Neural cell (in vitro differentiated cells): ENCODE measurements at regions not wholly inside any gene's neighbourhood (a gene's known extent, or its start where the extent isn't known, plus 50 kb on each side); places are given as distances from the start of the nearest gene placed in this dataset.

Source experiments
- H2AFZ ChIP-seq: fragments of 200-600, 300-800 bp; sonication (generic), shearing (Covaris generic); 2 replicates; pipeline ENCODE4 v1.6.0; 2014; ENCODE audit warnings: low read depth, mild to moderate bottlenecking, antibody characterized with exemption, low read length, moderate library complexity
- H3F3A ChIP-seq: fragments of 200-600 bp; shearing (Covaris generic); 2 replicates; pipeline ENCODE4 v1.6.1; 2016; ENCODE audit warnings: mild to moderate bottlenecking, moderate library complexity, mixed read lengths, antibody characterized with exemption, low read length; ENCODE audit not compliant: insufficient read depth, poor library complexity, severe bottlenecking
- H3K27ac ChIP-seq: fragments of 200-600, 300-800 bp; sonication (generic), shearing (Covaris generic); 2 replicates; pipeline ENCODE4 v1.5.1; 2014; ENCODE audit warnings: mild to moderate bottlenecking, low read length, moderate library complexity
- H3K27me3 ChIP-seq: fragments of 300-800, 200-600 bp; sonication (generic), shearing (Covaris generic); 2 replicates; pipeline ENCODE4 v1.6.0; 2014; ENCODE audit warnings: mild to moderate bottlenecking, low read depth, low read length, moderate library complexity; ENCODE audit not compliant: insufficient read depth
- H3K36me3 ChIP-seq: fragments of 300-800, 200-600 bp; sonication (generic), shearing (Covaris generic); 2 replicates; pipeline ENCODE4 v1.5.1; 2014; ENCODE audit warnings: mild to moderate bottlenecking, antibody characterized with exemption, low read length, moderate library complexity; ENCODE audit not compliant: insufficient read depth
- H3K4me2 ChIP-seq: fragments of 300-800, 200-600 bp; sonication (generic), shearing (Covaris generic); 2 replicates; pipeline ENCODE4 v1.6.0; 2014; ENCODE audit warnings: mild to moderate bottlenecking, low read length
- H3K4me3 ChIP-seq: fragments of 300-800, 200-600 bp; sonication (generic), shearing (Covaris generic); 2 replicates; pipeline ENCODE4 v1.5.1; 2014; ENCODE audit warnings: mild to moderate bottlenecking, low read length, moderate library complexity
- H3K79me2 ChIP-seq: fragments of 200-600 bp; shearing (Covaris generic); replicated peaks from 2 replicates; pipeline ENCODE4 v1.6.0; 2014; ENCODE audit warnings: mild to moderate bottlenecking, low read length, moderate library complexity; ENCODE audit not compliant: insufficient read depth
- H3K9ac ChIP-seq: fragments of 300-800, 200-600 bp; sonication (generic), shearing (Covaris generic); 2 replicates; pipeline ENCODE4 v1.6.1; 2016; ENCODE audit warnings: mild to moderate bottlenecking, low read length, mixed read lengths
- H3K9me2 ChIP-seq: fragments of 200-600 bp; shearing (Covaris generic); 2 replicates; pipeline ENCODE4 v1.6.1; 2016; ENCODE audit warnings: mild to moderate bottlenecking, low read length, mixed read lengths; ENCODE audit not compliant: insufficient read depth
- H3K9me3 ChIP-seq: fragments of 200-600, 300-800 bp; sonication (generic), shearing (Covaris generic); 2 replicates; pipeline ENCODE4 v1.6.1; 2016; ENCODE audit warnings: mild to moderate bottlenecking, mixed run types, low read length, moderate library complexity, mixed read lengths
- H4K20me1 ChIP-seq: fragments of 200-600 bp; shearing (Covaris generic); 2 replicates; pipeline ENCODE4 v1.6.1; 2016; ENCODE audit warnings: mild to moderate bottlenecking, mixed run types; ENCODE audit not compliant: insufficient read depth
- EP300 ChIP-seq: fragments of 450-650 bp; conservative IDR thresholded peaks from 2 replicates; pipeline ENCODE4 v1.6.1; 2014; ENCODE audit warnings: antibody characterized with exemption, mild to moderate bottlenecking, moderate library complexity; ENCODE audit not compliant: poor library complexity, severe bottlenecking
- EZH2 ChIP-seq: fragments of 200-600, 300-800 bp; shearing (Covaris generic), sonication (generic); IDR thresholded peaks from 2 replicates; pipeline ENCODE4 v1.6.1; 2014; ENCODE audit warnings: antibody characterized with exemption, low read length, borderline replicate concordance, mild to moderate bottlenecking; ENCODE audit not compliant: insufficient read depth, poor library complexity, severe bottlenecking
- POLR2AphosphoS5 ChIP-seq: IDR thresholded peaks from 2 replicates; pipeline ENCODE4 v1.6.1; 2012
- RAD21 ChIP-seq: fragments of 450-650 bp; conservative IDR thresholded peaks from 2 replicates; pipeline ENCODE4 v1.6.1; 2014; ENCODE audit warnings: antibody characterized with exemption, mild to moderate bottlenecking, moderate library complexity
- SMC3 ChIP-seq: fragments of 450-650 bp; conservative IDR thresholded peaks from 2 replicates; pipeline ENCODE4 v1.6.1; 2014; ENCODE audit warnings: antibody characterized with exemption, mild to moderate bottlenecking, moderate library complexity; ENCODE audit not compliant: poor library complexity
- TAF1 ChIP-seq: IDR thresholded peaks from 2 replicates; pipeline ENCODE4 v1.6.1; 2012; ENCODE audit warnings: low read depth
- TF ChIP-seq, protein P1 (sequence below): fragments of 450-650 bp; IDR thresholded peaks from 2 replicates; pipeline ENCODE4 v1.5.1; 2014; ENCODE audit warnings: antibody characterized with exemption, mild to moderate bottlenecking, moderate library complexity; ENCODE audit not compliant: poor library complexity, severe bottlenecking
- TF ChIP-seq, protein P2 (sequence below): IDR thresholded peaks from 2 replicates; pipeline ENCODE4 v1.6.1; 2012; ENCODE audit warnings: borderline replicate concordance

DNA sequence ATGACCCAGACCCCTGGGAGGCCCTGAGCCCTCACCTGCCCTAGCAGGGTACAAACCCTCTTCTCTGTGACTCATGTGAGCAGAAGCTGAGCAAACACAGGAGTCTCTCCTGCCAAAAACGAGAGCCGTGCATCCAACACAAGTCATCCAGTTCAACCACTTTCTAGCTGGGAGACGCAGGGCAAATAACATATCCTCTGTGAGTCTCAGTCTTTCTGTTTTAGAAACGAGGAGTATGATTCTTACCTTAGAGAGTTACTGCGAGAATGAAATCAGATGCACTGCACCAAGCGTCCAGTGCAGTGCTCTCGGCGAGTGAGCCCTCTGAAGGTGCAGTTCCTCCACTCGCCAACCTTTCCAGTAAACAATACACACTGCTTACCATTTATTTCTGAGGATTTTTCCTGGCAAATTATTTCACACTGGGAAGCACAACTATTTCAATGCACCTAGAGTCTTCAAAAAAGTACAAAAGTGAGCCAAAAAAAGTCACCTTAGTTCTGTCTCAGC is 331.8 kb upstream of the MYT1L start:
- no peak overlapping the region for H3K4me2 ChIP-seq
- no peaks in the 10 kb centered on the region for H3K9me3 ChIP-seq
- no peaks in the 10 kb centered on the region for H3K9me2 ChIP-seq
- TF ChIP-seq SMC3 (no peak), TAF1 (no peak)
- TF ChIP-seq, protein P1, sequence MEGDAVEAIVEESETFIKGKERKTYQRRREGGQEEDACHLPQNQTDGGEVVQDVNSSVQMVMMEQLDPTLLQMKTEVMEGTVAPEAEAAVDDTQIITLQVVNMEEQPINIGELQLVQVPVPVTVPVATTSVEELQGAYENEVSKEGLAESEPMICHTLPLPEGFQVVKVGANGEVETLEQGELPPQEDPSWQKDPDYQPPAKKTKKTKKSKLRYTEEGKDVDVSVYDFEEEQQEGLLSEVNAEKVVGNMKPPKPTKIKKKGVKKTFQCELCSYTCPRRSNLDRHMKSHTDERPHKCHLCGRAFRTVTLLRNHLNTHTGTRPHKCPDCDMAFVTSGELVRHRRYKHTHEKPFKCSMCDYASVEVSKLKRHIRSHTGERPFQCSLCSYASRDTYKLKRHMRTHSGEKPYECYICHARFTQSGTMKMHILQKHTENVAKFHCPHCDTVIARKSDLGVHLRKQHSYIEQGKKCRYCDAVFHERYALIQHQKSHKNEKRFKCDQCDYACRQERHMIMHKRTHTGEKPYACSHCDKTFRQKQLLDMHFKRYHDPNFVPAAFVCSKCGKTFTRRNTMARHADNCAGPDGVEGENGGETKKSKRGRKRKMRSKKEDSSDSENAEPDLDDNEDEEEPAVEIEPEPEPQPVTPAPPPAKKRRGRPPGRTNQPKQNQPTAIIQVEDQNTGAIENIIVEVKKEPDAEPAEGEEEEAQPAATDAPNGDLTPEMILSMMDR = no peak
- H3F3A ChIP-seq = no peaks in the 10 kb centered on the region
- H3K27me3 ChIP-seq = no peaks in the 10 kb centered on the region
- H4K20me1 ChIP-seq = no peaks in the 10 kb centered on the region
- H2AFZ ChIP-seq = no peak overlapping the region
- H3K9ac ChIP-seq = no peak overlapping the region
- no peak overlapping the region for H3K27ac ChIP-seq
- H3K4me3 ChIP-seq = no peak overlapping the region
- H3K79me2 ChIP-seq = no peaks in the 10 kb centered on the region
- H3K36me3 ChIP-seq = no peaks in the 10 kb centered on the region

DNA sequence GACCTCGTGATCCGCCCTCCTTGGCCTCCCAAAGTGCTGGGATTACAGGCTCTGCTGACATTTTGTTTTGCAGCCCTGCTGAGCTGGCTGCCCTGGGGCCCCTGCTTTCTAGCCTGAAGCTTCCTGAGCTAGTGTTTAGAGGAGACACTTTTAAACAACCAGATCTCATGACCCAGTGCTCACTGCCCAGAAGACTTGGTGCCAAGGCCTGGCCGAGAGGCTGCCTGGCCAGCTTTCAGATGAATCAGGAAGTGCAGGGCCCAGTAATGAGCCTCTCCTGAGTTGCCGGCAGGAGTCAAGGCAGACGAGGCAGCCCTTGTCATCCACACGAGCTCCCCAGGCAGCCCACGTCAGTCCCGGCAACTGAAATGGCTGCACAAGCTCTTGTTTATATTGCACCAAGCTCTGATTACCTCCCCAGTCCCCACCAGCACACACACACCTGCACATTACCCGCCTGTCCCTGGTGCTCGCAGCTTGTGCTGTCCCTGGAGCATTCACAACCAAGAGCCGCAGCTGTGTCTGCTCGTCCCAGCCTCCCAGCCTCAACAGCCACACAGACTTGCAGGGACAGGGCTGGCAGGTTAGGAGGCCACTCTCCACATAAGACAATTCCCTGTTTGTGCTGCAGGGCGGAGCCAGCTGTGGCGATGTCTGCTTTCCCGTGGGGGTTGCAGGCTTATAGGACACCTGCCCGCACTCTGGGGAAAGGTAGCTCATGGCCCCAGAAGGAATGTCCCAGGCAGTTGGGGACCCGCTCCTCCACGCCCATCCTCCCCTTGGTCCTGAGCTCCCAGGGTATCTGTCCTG is 331.2 kb upstream of the MYT1L start:
- H3K9me2 ChIP-seq = no peaks in the 10 kb centered on the region
- H3K9me3 ChIP-seq = no peaks in the 10 kb centered on the region
- no peaks in the 10 kb centered on the region for H4K20me1 ChIP-seq
- TF ChIP-seq, protein P2, sequence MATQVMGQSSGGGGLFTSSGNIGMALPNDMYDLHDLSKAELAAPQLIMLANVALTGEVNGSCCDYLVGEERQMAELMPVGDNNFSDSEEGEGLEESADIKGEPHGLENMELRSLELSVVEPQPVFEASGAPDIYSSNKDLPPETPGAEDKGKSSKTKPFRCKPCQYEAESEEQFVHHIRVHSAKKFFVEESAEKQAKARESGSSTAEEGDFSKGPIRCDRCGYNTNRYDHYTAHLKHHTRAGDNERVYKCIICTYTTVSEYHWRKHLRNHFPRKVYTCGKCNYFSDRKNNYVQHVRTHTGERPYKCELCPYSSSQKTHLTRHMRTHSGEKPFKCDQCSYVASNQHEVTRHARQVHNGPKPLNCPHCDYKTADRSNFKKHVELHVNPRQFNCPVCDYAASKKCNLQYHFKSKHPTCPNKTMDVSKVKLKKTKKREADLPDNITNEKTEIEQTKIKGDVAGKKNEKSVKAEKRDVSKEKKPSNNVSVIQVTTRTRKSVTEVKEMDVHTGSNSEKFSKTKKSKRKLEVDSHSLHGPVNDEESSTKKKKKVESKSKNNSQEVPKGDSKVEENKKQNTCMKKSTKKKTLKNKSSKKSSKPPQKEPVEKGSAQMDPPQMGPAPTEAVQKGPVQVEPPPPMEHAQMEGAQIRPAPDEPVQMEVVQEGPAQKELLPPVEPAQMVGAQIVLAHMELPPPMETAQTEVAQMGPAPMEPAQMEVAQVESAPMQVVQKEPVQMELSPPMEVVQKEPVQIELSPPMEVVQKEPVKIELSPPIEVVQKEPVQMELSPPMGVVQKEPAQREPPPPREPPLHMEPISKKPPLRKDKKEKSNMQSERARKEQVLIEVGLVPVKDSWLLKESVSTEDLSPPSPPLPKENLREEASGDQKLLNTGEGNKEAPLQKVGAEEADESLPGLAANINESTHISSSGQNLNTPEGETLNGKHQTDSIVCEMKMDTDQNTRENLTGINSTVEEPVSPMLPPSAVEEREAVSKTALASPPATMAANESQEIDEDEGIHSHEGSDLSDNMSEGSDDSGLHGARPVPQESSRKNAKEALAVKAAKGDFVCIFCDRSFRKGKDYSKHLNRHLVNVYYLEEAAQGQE = no peak
- TF ChIP-seq EP300 = no peak
- TF ChIP-seq EZH2 = no peak
- no peaks in the 10 kb centered on the region for H3K27me3 ChIP-seq
- no peak overlapping the region for H3K9ac ChIP-seq
- H3K27ac ChIP-seq = no peak overlapping the region
- no peaks in the 10 kb centered on the region for H3K79me2 ChIP-seq
- H3K36me3 ChIP-seq = no peaks in the 10 kb centered on the region
- H3F3A ChIP-seq = no peaks in the 10 kb centered on the region
- no peak overlapping the region for H3K4me3 ChIP-seq
- H3K4me2 ChIP-seq = no peak overlapping the region
- H2AFZ ChIP-seq = no peak overlapping the region

- Histone ChIP-seq H3K27ac (no peak overlapping the region), H3K4me2 (no peak overlapping the region), H4K20me1 (no peaks in the 10 kb centered on the region), H3K36me3 (no peaks in the 10 kb centered on the region), H3K9ac (no peak overlapping the region), H3K9me3 (no peaks in the 10 kb centered on the region), H3K79me2 (no peaks in the 10 kb centered on the region), H2AFZ (no peak overlapping the region), H3K27me3 (no peaks in the 10 kb centered on the region), H3F3A (no peaks in the 10 kb centered on the region), H3K9me2 (no peaks in the 10 kb centered on the region), H3K4me3 (no peak overlapping the region)
- TF ChIP-seq RAD21 (no peak), SMC3 (no peak), POLR2AphosphoS5 (no peak)
Observed at GRCh38 chr2:2660789-2661355, 329.8 kb upstream of the MYT1L start.
